H1 (cell line): ENCODE measurements at regions not wholly inside any gene's neighbourhood (a gene's known extent, or its start where the extent isn't known, plus 50 kb on each side); places are given as distances from the start of the nearest gene placed in this dataset.

Experiments
- CTCF ChIA-PET: fragments of 300-600 bp; sonication (Branson Sonifier 250); formaldehyde crosslinking; loops from one replicate; lab custom pipeline; 2021; ENCODE audit not compliant: partially characterized antibody; lab: Charles Lee
- POLR2A ChIA-PET: fragments of 300-600 bp; sonication (Branson Sonifier 250); formaldehyde crosslinking; loops from one replicate; lab custom pipeline; 2021; ENCODE audit warnings: inconsistent platforms; ENCODE audit not compliant: partially characterized antibody; lab: Charles Lee
- DNase-seq, 2 experiments: peaks; one replicate each; pipeline versions ENCODE4 v3.0.0 to v3.0.0-alpha.2; 2010 to 2022; ENCODE audit warnings: low spot score in 2 of 2, low read depth in 1 of 2, mixed read lengths in 1 of 2
- FAIRE-seq: peaks from 2 replicates; lab custom pipeline; 2011; peaks lifted over from hg19 to GRCh38; lab: Jason Lieb, UNC
- H2AFZ ChIP-seq: 2 replicates; pipeline ENCODE4 v1.8.1; 2012; ENCODE audit warnings: low read length, inconsistent platforms
- H2AK5ac ChIP-seq: 2 replicates; pipeline ENCODE4 v1.6.1; 2013; ENCODE audit warnings: low read depth, low read length
- H2BK120ac ChIP-seq: replicated peaks from 2 replicates; pipeline ENCODE3; 2013; ENCODE audit warnings: low read depth, low read length, inconsistent platforms
- H2BK12ac ChIP-seq: 2 replicates; pipeline ENCODE4 v1.6.1; 2013; ENCODE audit warnings: low read depth, low read length
- H2BK15ac ChIP-seq: 2 replicates; pipeline ENCODE4 v1.6.1; 2013; ENCODE audit warnings: low read length
- H2BK20ac ChIP-seq: 2 replicates; pipeline ENCODE4 v1.6.1; 2013; ENCODE audit warnings: low read length
- H2BK5ac ChIP-seq: 2 replicates; pipeline ENCODE4 v1.6.1; 2013; ENCODE audit warnings: low read depth, low read length
- H3K14ac ChIP-seq: 2 replicates; pipeline ENCODE4 v1.6.1; 2013; ENCODE audit warnings: inconsistent platforms; ENCODE audit not compliant: insufficient read length
- H3K18ac ChIP-seq: 2 replicates; pipeline ENCODE4 v1.6.1; 2013; ENCODE audit warnings: low read length; ENCODE audit errors: extremely low read depth
- H3K23ac ChIP-seq: 2 replicates; pipeline ENCODE4 v1.6.1; 2013; ENCODE audit warnings: inconsistent platforms; ENCODE audit not compliant: insufficient read length
- H3K23me2 ChIP-seq: 2 replicates; pipeline ENCODE4 v1.6.1; 2013; ENCODE audit warnings: low read depth, low read length
- H3K27ac ChIP-seq: 2 replicates; pipeline ENCODE4 v1.6.1; 2011; ENCODE audit warnings: low read depth, low read length, inconsistent platforms
- H3K27me3 ChIP-seq, 4 experiments: replicated peaks in 1 of 4; 1 replicate in 1 of 4; 2 replicates in 3 of 4; pipeline versions ENCODE4 v1.6.1 to v1.8.1; 2011 to 2013; ENCODE audit warnings: low read length in 3 of 4, mild to moderate bottlenecking in 3 of 4, inconsistent platforms in 2 of 4, mixed read lengths in 2 of 4, moderate library complexity in 1 of 4; ENCODE audit not compliant: control insufficient read depth in 3 of 4, insufficient read depth in 3 of 4; ENCODE audit errors: extremely low read depth in 1 of 4
- H3K36me3 ChIP-seq, 4 experiments: 2 replicates each; pipeline versions ENCODE4 v1.6.1 to v1.8.1; 2011 to 2013; ENCODE audit warnings: mild to moderate bottlenecking in 4 of 4, low read length in 3 of 4, moderate library complexity in 2 of 4, control low read depth in 1 of 4, inconsistent platforms in 1 of 4; ENCODE audit not compliant: insufficient read depth in 4 of 4, control insufficient read depth in 2 of 4
- H3K4ac ChIP-seq: replicated peaks from 2 replicates; pipeline ENCODE3; 2013; ENCODE audit warnings: low read length, low read depth, mixed read lengths, inconsistent platforms; ENCODE audit not compliant: insufficient read length
- H3K4me1 ChIP-seq, 4 experiments: replicated peaks in 1 of 4; 1 replicate in 1 of 4; 2 replicates in 3 of 4; pipeline versions ENCODE4 v1.6.1 to v1.8.1; 2011 to 2013; ENCODE audit warnings: low read length in 3 of 4, inconsistent platforms in 2 of 4, mixed read lengths in 1 of 4; ENCODE audit not compliant: insufficient read depth in 4 of 4, control insufficient read depth in 3 of 4
- H3K4me2 ChIP-seq, 2 experiments: 2 replicates each; pipeline versions ENCODE4 v1.6.1 to v1.8.1; 2011 to 2013; ENCODE audit warnings: low read depth in 2 of 2, low read length in 2 of 2, control low read depth in 1 of 2, inconsistent platforms in 1 of 2, mild to moderate bottlenecking in 1 of 2; ENCODE audit not compliant: insufficient read depth in 1 of 2
- H3K4me3 ChIP-seq, 4 experiments: fragments of 200-600, 300-600 bp in 1 of 4; sonication (generic), shearing (Covaris generic), sonication (Bioruptor Twin) in 1 of 4; 2 replicates each; pipeline versions ENCODE4 v1.5.1 to v1.8.1; 2011 to 2016; ENCODE audit warnings: low read length in 4 of 4, low read depth in 3 of 4, control low read depth in 2 of 4, inconsistent platforms in 2 of 4, mild to moderate bottlenecking in 2 of 4, mixed read lengths in 1 of 4, moderate library complexity in 1 of 4; ENCODE audit not compliant: insufficient read depth in 2 of 4; ENCODE audit errors: extremely low read depth in 1 of 4
- H3K56ac ChIP-seq: replicated peaks from 2 replicates; pipeline ENCODE3; 2013; ENCODE audit warnings: low read depth, mild to moderate bottlenecking, mixed read lengths, low read length, inconsistent platforms; ENCODE audit not compliant: insufficient read length
- H3K79me1 ChIP-seq: 2 replicates; pipeline ENCODE4 v1.6.1; 2013; ENCODE audit warnings: low read depth, low read length, control low read depth
- H3K79me2 ChIP-seq, 2 experiments: 2 replicates each; pipeline versions ENCODE4 v1.6.1 to v1.8.1; 2012 to 2013; ENCODE audit warnings: low read length in 2 of 2, mild to moderate bottlenecking in 2 of 2, inconsistent platforms in 1 of 2; ENCODE audit not compliant: insufficient read depth in 2 of 2, control insufficient read depth in 1 of 2
- H3K9ac ChIP-seq, 4 experiments: replicated peaks in 1 of 4; 1 replicate in 1 of 4; 2 replicates in 3 of 4; pipeline versions ENCODE4 v1.6.1 to v1.8.1; 2011 to 2013; ENCODE audit warnings: low read depth in 3 of 4, low read length in 3 of 4, control low read depth in 2 of 4, mild to moderate bottlenecking in 2 of 4, moderate library complexity in 2 of 4, inconsistent platforms in 1 of 4; ENCODE audit errors: extremely low read depth in 1 of 4
- H3K9me3 ChIP-seq, 2 experiments: 2 replicates each; pipeline versions ENCODE4 v1.6.1 to v1.8.1; 2012 to 2013; ENCODE audit warnings: mild to moderate bottlenecking in 2 of 2, moderate library complexity in 2 of 2, control low read depth in 1 of 2, inconsistent platforms in 1 of 2, low read depth in 1 of 2, low read length in 1 of 2, mixed read lengths in 1 of 2; ENCODE audit not compliant: insufficient read depth in 2 of 2
- H4K20me1 ChIP-seq, 2 experiments: replicated peaks in 1 of 2; 2 replicates each; pipeline versions ENCODE3 to v1.8.1; 2011 to 2013; ENCODE audit warnings: inconsistent platforms in 2 of 2, low read length in 2 of 2, mild to moderate bottlenecking in 1 of 2; ENCODE audit not compliant: insufficient read depth in 2 of 2, control insufficient read depth in 1 of 2
- H4K5ac ChIP-seq: 2 replicates; pipeline ENCODE4 v1.6.1; 2013; ENCODE audit warnings: low read length, low read depth, mixed read lengths, inconsistent platforms; ENCODE audit not compliant: insufficient read length
- H4K8ac ChIP-seq: 2 replicates; pipeline ENCODE4 v1.8.0; 2013; ENCODE audit warnings: mild to moderate bottlenecking, moderate library complexity, low read length, inconsistent platforms; ENCODE audit not compliant: insufficient read depth; ENCODE audit errors: extremely low read depth
- H4K91ac ChIP-seq: replicated peaks from 2 replicates; pipeline ENCODE3; 2013; ENCODE audit warnings: low read length, mixed read lengths, inconsistent platforms; ENCODE audit not compliant: insufficient read length
- CHD1 ChIP-seq: IDR thresholded peaks from 2 replicates; pipeline ENCODE4 v1.6.1; 2012; ENCODE audit warnings: low read depth, low read length, improper control_type of control experiment
- HDAC2 ChIP-seq, 2 experiments: fragments of 300-600 bp in 1 of 2; sonication (generic) in 1 of 2; IDR thresholded peaks; 2 replicates each; pipeline ENCODE4 v1.6.1; 2011 to 2012; ENCODE audit warnings: low read depth in 2 of 2, low read length in 2 of 2, mild to moderate bottlenecking in 2 of 2, moderate library complexity in 2 of 2, borderline replicate concordance in 1 of 2, inconsistent platforms in 1 of 2
- JUN ChIP-seq: IDR thresholded peaks from 2 replicates; pipeline ENCODE4 v1.6.1; 2011; ENCODE audit warnings: low read depth, mild to moderate bottlenecking, improper control_type of control experiment, low read length
- KDM4A ChIP-seq: IDR thresholded peaks from one replicate; pipeline ENCODE4 v1.7.1; 2012; ENCODE audit warnings: low read depth, mild to moderate bottlenecking, moderate library complexity, low read length, inconsistent platforms; ENCODE audit not compliant: severe bottlenecking
- POLR2A ChIP-seq, 2 experiments: IDR thresholded peaks; 1 replicate in 1 of 2; 2 replicates in 1 of 2; pipeline ENCODE4 v1.6.1; 2011; ENCODE audit warnings: low read depth in 2 of 2, low read length in 2 of 2, mild to moderate bottlenecking in 2 of 2; ENCODE audit errors: control extremely low read depth in 1 of 2
- POU5F1 ChIP-seq: IDR thresholded peaks from 2 replicates; pipeline ENCODE4 v1.6.1; 2011; ENCODE audit warnings: low read depth, mild to moderate bottlenecking, low read length, moderate library complexity
- RNF2 ChIP-seq: fragments of 200-900, 300-1000 bp; sonication (generic); IDR thresholded peaks from 2 replicates; pipeline ENCODE4 v1.7.1; 2016; ENCODE audit warnings: borderline replicate concordance, low read depth, mild to moderate bottlenecking, antibody characterized with exemption, low read length; ENCODE audit not compliant: poor library complexity, severe bottlenecking; ENCODE audit errors: missing control alignments
- SAP30 ChIP-seq: fragments of 300-600 bp; sonication (generic); IDR thresholded peaks from 2 replicates; pipeline ENCODE4 v1.7.1; 2012; ENCODE audit warnings: low read length, moderate library complexity, mild to moderate bottlenecking, inconsistent platforms; ENCODE audit not compliant: insufficient read depth, insufficient replicate concordance
- SRF ChIP-seq: IDR thresholded peaks from 2 replicates; pipeline ENCODE4 v1.6.1; 2011; ENCODE audit warnings: mild to moderate bottlenecking, low read depth, low read length, moderate library complexity
- TAF1 ChIP-seq: IDR thresholded peaks from 2 replicates; pipeline ENCODE4 v1.6.1; 2011; ENCODE audit warnings: mild to moderate bottlenecking, low read depth, low read length
- TEAD4 ChIP-seq: IDR thresholded peaks from 2 replicates; pipeline ENCODE4 v1.6.1; 2012; ENCODE audit warnings: low read depth, low read length, inconsistent platforms, mixed read lengths
- YY1 ChIP-seq: IDR thresholded peaks from 2 replicates; pipeline ENCODE4 v1.6.1; 2011; ENCODE audit warnings: low read depth, mild to moderate bottlenecking, low read length
- WGBS, 2 experiments: shearing (Covaris generic) in 1 of 2; methylation state at CpG; one replicate each; pipeline versions ENCODE4 v1.1.6 to v1.1.7; 2013 to 2015; ENCODE audit warnings: low lambda C conversion rate in 2 of 2, mixed read lengths in 2 of 2, inconsistent platforms in 1 of 2, low coverage in 1 of 2, missing lambda C conversion rate in 1 of 2; ENCODE audit not compliant: insufficient replicate concordance in 2 of 2, insufficient coverage in 1 of 2, insufficient read length in 1 of 2; ENCODE audit errors: extremely low coverage in 1 of 2, missing lambda C conversion rate in 1 of 2; 5-methylcytosine and 5-hydroxymethylcytosine counted together

GRCh38 chr17:72433797-72434196 lies 313.0 kb downstream of the SOX9 start:
- no peak overlapping the region for H3K14ac ChIP-seq
- H3K36me3 ChIP-seq, result no peaks in the 10 kb centered on the region
- no peak overlapping the region for H4K8ac ChIP-seq
- peaks cover 0 to 3% (median 2%) of the 10 kb centered on the region in 4 experiments; a peak in 3 of 7 replicates for H3K4me1 ChIP-seq
- H2BK5ac ChIP-seq, result no peak overlapping the region
- no peak overlapping the region for H3K56ac ChIP-seq
- no peaks in the 10 kb centered on the region for H4K20me1 ChIP-seq
- H3K23ac ChIP-seq, result no peak overlapping the region
- no peak overlapping the region for H2BK12ac ChIP-seq
- no peak for FAIRE-seq
- TF ChIP-seq TEAD4 (no peak), HDAC2 (IDR thresholded peaks at IDR 0.05; ENCODE audit: borderline replicate concordance in 1 of 2, low read depth in 2 of 2, low read length in 2 of 2) (no peak), CHD1 (no peak), RNF2 (no peak), SAP30 (no peak), SRF (no peak), JUN (no peak), YY1 (no peak), POU5F1 (no peak), KDM4A (no peak), POLR2A (IDR thresholded peaks at IDR 0.05; ENCODE audit: control extremely low read depth in 1 of 2, low read depth in 2 of 2, low read length in 2 of 2) (no peak), TAF1 (no peak)
- H3K4me2 ChIP-seq, result no peak overlapping the region
- no peak overlapping the region for H2BK20ac ChIP-seq
- WGBS, 2 experiments, result 94% methylated on average over 1 of the region's 3 CpGs; no CpG with 5 or more reads in 1 of the 2 experiments
- no peak overlapping the region for H3K4ac ChIP-seq
- H3K9me3 ChIP-seq, result no peaks in the 10 kb centered on the region
- no peak overlapping the region for H2BK120ac ChIP-seq
- ChIA-PET CTCF (interaction anchor here (1.2 kb wide), 1 partner anchor 313 kb away, joined by 4 read pairs; the partner anchor contains the start of gene SOX9), POLR2A (no interaction called here)
- H3K4me3 ChIP-seq, result no peak overlapping the region
- H2AK5ac ChIP-seq, result no peak overlapping the region
- H3K23me2 ChIP-seq, result no peaks in the 10 kb centered on the region
- no peak overlapping the region for H3K9ac ChIP-seq
- H2AFZ ChIP-seq, result no peak overlapping the region
- H3K27me3 ChIP-seq, result no peaks in the 10 kb centered on the region
- H4K91ac ChIP-seq, result no peak overlapping the region
- H3K18ac ChIP-seq, result no peak overlapping the region
- no peaks in the 10 kb centered on the region for H3K79me2 ChIP-seq
- no peak overlapping the region for H4K5ac ChIP-seq
- DNase-seq, result no peak
- no peak overlapping the region for H2BK15ac ChIP-seq
- no peak overlapping the region for H3K27ac ChIP-seq
- no peaks in the 10 kb centered on the region for H3K79me1 ChIP-seq
